Kidney epithelial cell (primary cell): ENCODE measurements at regions not wholly inside any gene's neighbourhood (a gene's known extent, or its start where the extent isn't known, plus 50 kb on each side); places are given as distances from the start of the nearest gene placed in this dataset.

Experiments used
- DNase-seq: peaks from one replicate; pipeline ENCODE4 v3.0.0-alpha.2; 2010; ENCODE audit warnings: low read depth
- H3K27me3 ChIP-seq: 2 replicates; pipeline ENCODE4 v1.6.0; 2011; ENCODE audit warnings: low read length; ENCODE audit not compliant: control insufficient read depth, insufficient read depth
- H3K36me3 ChIP-seq: 2 replicates; pipeline ENCODE4 v1.5.1; 2011; ENCODE audit warnings: low read length; ENCODE audit not compliant: control insufficient read depth, insufficient read depth
- H3K4me3 ChIP-seq: 2 replicates; pipeline ENCODE4 v1.5.1; 2011; ENCODE audit warnings: low read depth, mild to moderate bottlenecking, control low read depth, low read length
- TF ChIP-seq, protein P1 (sequence below): IDR thresholded peaks from 2 replicates; pipeline ENCODE4 v1.5.1; 2011; ENCODE audit warnings: mild to moderate bottlenecking, moderate library complexity, low read length, control low read depth, inconsistent platforms; ENCODE audit not compliant: insufficient read depth, poor library complexity, severe bottlenecking

DNA sequence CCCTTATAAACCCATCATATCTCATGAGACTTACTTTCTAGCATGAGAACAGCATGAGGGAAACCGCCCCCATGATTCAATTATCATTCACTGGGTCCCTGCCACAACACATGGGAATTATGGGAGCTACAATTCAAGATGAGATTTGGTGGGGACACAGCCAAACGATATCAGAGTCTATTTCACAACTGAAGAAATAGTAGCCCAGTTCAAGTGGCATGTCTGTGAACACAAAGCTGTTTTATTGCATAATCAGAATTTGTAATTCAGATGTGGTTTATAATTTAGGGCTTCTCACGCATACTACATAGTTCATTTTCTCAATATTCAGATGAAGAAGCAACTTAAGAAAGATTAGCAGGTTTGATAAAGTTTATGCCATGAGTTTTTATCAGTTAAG, 1188.0 kb upstream of the ALCAM start:
- H3K27me3 ChIP-seq: no peaks in the 10 kb centered on the region
- TF ChIP-seq, protein P1, sequence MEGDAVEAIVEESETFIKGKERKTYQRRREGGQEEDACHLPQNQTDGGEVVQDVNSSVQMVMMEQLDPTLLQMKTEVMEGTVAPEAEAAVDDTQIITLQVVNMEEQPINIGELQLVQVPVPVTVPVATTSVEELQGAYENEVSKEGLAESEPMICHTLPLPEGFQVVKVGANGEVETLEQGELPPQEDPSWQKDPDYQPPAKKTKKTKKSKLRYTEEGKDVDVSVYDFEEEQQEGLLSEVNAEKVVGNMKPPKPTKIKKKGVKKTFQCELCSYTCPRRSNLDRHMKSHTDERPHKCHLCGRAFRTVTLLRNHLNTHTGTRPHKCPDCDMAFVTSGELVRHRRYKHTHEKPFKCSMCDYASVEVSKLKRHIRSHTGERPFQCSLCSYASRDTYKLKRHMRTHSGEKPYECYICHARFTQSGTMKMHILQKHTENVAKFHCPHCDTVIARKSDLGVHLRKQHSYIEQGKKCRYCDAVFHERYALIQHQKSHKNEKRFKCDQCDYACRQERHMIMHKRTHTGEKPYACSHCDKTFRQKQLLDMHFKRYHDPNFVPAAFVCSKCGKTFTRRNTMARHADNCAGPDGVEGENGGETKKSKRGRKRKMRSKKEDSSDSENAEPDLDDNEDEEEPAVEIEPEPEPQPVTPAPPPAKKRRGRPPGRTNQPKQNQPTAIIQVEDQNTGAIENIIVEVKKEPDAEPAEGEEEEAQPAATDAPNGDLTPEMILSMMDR: no peak
- DNase-seq: no peak
- H3K4me3 ChIP-seq: no peak overlapping the region
- H3K36me3 ChIP-seq: no peaks in the 10 kb centered on the region

DNA sequence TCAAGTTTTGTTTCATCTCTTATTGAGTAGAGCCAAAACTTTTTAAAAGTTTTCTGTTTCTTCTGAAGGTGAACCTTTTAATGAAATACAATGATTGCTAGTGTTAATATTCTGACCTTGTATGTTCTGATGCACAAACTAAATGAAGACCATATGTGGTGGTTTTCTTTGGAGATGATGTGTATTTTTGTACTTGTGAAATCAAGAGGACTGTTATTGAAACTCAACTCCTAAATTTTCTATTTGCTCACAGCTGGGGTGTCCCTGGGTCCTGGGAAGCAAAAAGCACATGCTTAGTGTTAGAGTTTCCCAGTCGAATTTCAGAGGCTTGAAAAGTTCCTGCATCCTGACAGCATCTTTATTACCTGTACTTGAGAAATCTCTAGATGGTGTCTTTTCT, 1185.8 kb upstream of the ALCAM start:
- TF ChIP-seq, protein P1: no peak
- H3K36me3 ChIP-seq: no peaks in the 10 kb centered on the region
- no peaks in the 10 kb centered on the region for H3K27me3 ChIP-seq
- no peak for DNase-seq
- no peak overlapping the region for H3K4me3 ChIP-seq

DNA sequence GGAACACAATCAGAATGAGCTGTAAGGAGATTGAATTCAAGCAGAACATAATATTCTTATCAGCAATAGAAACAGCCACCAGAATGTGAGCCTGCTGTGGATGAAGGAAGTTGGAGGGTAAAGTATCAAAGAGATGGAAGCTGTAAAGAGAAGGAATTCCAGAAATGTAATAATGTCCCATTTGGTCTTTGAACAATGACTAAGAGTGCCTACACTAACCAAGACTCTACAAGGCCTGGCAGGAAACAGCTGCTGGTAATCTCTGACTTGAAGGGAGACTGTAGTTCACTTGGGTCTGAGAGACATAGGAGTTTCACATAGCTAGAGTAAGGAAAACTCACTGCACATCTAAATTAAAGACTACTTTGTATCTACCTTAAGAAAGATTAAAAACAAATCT, 1176.0 kb upstream of the ALCAM start:
- TF ChIP-seq, protein P1: no peak
- no peak for DNase-seq
- no peaks in the 10 kb centered on the region for H3K27me3 ChIP-seq
- no peak overlapping the region for H3K4me3 ChIP-seq
- no peaks in the 10 kb centered on the region for H3K36me3 ChIP-seq

DNA sequence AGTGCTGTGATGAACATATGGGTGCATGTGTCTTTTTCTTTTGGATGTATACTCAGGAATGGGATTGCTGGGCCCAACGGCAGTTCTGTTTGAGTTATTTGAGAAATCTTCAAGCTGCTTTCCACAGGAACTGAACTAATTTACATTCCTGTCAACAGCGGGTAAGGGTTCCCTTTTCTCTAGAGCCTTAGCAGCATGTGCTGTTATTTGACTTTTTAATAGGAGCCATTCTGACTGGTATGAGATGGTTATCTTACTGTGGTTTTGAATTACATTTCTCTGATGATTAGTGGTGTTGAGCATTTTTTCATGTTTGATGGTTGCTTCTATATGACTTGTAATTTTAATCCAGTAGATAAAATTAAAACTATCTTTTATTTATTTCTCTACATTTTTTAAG, 1168.6 kb upstream of the ALCAM start:
- no peak for DNase-seq
- H3K36me3 ChIP-seq: no peaks in the 10 kb centered on the region
- H3K4me3 ChIP-seq: no peak overlapping the region
- TF ChIP-seq, protein P1: no peak
- H3K27me3 ChIP-seq: no peaks in the 10 kb centered on the region

DNA sequence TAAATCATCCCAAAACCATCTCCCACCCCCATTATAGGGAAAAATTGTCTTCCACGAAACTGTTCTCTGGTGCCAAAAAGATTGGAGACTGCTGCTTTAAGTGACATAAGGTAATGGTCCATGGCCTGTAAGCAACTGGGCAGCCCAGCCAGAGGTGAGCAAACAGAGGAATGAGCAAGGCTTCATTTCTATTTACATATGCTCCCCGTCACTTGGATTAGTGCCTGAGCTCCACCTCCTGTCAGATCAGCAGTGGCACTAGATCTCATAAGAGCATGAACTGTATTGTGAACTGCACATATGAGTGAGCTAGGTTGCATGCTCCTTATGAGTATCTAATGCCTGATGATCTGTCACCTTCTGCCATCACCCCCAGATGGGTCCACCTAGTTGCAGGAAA, 1159.8 kb upstream of the ALCAM start:
- Histone ChIP-seq H3K27me3 (no peaks in the 10 kb centered on the region), H3K36me3 (no peaks in the 10 kb centered on the region), H3K4me3 (no peak overlapping the region)
- DNase-seq: no peak
- TF ChIP-seq, protein P1: no peak

DNA sequence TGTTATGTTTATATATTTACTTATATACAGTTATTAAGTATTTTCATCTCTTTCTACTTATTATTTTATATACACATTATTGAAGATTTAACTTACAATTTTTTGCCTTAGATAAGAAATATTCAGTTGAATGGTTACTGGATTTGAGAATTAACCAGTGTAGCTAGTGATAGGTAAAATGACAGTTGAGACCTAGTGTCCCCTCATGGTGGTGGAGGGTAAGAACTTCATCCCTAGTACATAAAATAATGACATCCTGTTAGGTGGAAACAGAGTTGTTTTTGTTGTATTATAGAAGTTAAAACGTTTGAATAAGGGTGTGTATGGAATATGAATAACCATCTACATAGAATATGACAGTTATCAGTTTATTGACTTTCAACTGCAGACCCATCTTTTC, 1152.4 kb upstream of the ALCAM start:
- TF ChIP-seq, protein P1: no peak
- H3K27me3 ChIP-seq: no peaks in the 10 kb centered on the region
- no peak for DNase-seq
- no peak overlapping the region for H3K4me3 ChIP-seq
- H3K36me3 ChIP-seq: no peaks in the 10 kb centered on the region
